SH-SY5Y (cell line): ENCODE measurements at regions not wholly inside any gene's neighbourhood (a gene's known extent, or its start where the extent isn't known, plus 50 kb on each side); places are given as distances from the start of the nearest gene placed in this dataset.

Experiments
- GATA2 ChIP-seq: IDR thresholded peaks from 2 replicates; pipeline ENCODE4 v1.6.1; 2011; ENCODE audit warnings: mild to moderate bottlenecking, low read depth, low read length
- GATA3 ChIP-seq: IDR thresholded peaks from 2 replicates; pipeline ENCODE4 v1.6.1; 2011; ENCODE audit warnings: low read depth, mild to moderate bottlenecking, low read length, moderate library complexity

DNA sequence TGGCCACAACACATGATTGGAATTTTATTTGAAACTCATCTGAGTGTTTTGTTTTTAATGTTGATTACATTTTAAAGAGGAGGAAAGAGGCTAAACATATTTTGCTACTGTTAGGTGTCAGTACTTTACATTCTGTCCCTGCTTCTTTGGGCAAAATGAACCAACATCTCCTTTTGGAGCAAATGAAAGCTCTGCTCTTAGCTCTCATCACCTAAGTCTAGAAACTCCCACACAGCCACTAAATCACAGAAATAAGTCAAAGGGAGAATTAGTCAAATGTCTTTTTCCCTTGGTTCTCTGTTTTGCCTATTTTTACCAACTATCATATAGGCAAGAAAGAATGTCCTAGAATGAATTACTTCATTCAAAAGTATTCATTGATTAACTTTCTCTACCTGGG lies 666.8 kb downstream of the RNF144A start:
- TF ChIP-seq GATA3 (no peak), GATA2 (no peak)
